HTR-8/SVneo (cell line): ENCODE measurements at regions not wholly inside any gene's neighbourhood (a gene's known extent, or its start where the extent isn't known, plus 50 kb on each side); places are given as distances from the start of the nearest gene placed in this dataset.

ENCODE experiments used
- DNase-seq: peaks from one replicate; pipeline ENCODE4 v3.0.0; 2011; ENCODE audit warnings: low spot score, mixed read lengths; ENCODE audit not compliant: insufficient read length
- FAIRE-seq: peaks from 2 replicates; lab custom pipeline; 2011; peaks lifted over from hg19 to GRCh38; lab: Jason Lieb, UNC

GRCh38 chr12:98431089-98431488 is 84.3 kb upstream of the TMPO start:
- DNase-seq (no peak), FAIRE-seq (no peak)

- FAIRE-seq (no peak), DNase-seq (no peak)
These were observed 78.2 kb upstream of the TMPO start for GRCh38 chr12:98437166-98437565.

- FAIRE-seq (no peak), DNase-seq (no peak)
These were observed 77.4 kb upstream of the TMPO start for GRCh38 chr12:98437806-98438595.

DNA sequence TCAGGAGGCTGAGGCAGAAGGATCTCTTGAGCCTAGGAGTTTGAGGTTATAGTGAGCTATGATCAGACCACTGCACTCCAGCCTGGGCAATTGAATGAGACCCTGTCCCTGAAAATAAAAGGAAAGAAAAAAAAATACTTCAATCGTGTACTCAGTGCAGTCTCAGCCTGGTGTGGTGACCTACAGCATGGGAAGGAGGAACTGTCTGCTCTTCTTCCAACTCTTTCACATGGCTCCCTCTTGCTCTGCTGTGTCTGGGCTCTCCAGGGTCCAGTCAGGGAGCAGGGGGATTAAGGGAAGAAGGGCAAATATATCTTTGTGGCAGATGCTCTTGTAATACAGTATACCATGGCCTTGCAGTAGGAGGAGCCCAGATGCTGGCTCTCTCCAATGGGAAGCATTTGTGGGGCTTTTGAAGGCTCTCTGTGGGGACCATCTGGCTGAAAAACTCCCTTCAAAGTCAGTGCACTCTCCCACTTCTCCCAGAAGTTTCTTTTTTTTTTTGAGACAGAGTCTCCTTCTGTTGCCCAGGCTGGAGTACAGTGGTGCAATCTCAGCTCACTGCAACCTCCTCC is 76.6 kb upstream of the TMPO start:
- no peak for DNase-seq

DNA sequence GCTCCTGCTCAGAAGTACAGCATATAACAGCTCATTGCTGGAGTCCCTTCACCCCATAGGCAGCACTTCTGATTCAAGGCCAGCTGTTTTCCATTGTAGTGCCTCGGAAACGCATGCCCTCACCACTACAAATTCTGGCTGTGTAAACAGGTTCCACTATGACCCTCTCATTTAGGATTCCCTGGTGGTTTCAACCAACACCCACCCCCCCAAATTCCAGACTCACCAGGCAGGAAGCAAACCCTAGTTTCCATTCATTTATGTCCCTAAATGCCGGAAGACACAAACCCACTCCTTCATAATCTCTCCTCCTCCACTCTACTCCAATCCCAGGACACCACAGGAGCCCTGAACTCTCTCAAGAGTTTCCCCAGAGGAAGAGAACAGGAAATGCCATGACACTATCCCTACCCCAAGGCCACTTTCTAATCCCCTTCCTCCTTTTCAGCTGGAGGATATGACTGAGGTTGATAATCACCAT is 75.9 kb upstream of the TMPO start:
- DNase-seq, result no peak
- no peak for FAIRE-seq

More for the DNA sequence above, 76.6 kb upstream of the TMPO start:
- no peak for FAIRE-seq

GRCh38 chr12:98439981-98440581 is 75.3 kb upstream of the TMPO start:
- DNase-seq (peak; percentile 73), FAIRE-seq (no peak)

DNA sequence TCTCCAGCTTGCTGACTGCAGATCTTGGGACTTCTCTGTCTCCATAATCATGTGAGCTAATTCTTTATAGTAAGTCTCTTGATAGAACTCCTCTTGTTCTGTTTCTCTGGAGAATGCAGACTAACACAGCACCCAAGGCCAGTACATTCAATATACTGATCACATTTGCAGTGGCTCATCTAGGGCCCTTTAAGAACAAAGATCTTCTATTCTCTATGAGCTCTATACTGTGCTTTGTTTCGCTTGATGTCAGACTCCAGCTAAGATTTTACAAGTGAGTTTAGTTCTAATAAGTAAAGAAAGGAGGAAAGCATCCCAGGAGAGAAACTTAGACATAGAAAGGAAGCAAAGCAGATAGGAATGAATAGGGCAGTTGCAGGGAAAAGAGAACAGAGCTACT is 69.3 kb upstream of the TMPO start:
- DNase-seq, result no peak
- no peak for FAIRE-seq

DNA sequence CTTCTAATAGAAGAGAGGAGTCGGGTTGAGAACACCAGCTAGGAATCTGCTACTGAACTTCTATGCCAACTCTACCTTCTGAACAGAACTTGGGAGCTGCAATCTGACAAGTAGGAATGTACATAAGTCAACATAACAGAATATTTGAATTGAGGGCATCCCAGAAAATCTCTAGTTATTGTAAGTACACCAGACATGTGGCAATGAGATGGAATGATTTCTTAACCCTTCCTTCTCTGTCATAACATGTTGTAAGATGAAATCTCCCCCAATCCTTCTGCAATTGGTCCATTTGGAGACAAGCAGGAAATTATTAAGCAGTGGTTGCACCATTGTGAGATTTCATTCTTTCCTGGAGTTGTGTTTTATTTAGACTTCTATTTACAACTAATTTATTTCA is 68.7 kb upstream of the TMPO start:
- FAIRE-seq (no peak), DNase-seq (no peak)

DNA sequence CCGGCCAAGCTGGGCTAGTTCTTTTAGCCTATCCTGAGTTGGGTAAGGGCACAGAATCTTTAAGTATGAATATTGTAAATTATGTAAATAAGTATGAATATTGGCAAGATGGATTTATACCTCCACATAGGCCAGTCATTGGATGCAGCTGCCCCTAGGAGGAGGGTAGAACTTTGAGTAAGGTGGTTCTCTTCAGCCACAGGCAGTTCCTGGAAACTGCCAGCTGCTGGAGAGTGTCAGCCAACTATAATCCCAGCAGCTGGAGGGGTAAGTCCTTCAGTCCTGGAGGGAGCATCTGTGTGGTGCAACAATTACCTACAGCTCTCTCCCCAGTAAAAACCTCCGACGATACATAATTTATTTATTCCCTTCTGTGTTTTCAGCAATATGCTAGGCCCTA is 65.8 kb upstream of the TMPO start:
- no peak for DNase-seq
- no peak for FAIRE-seq

GRCh38 chr12:98453070-98453469 is 62.3 kb upstream of the TMPO start:
- FAIRE-seq (no peak), DNase-seq (no peak)

DNA sequence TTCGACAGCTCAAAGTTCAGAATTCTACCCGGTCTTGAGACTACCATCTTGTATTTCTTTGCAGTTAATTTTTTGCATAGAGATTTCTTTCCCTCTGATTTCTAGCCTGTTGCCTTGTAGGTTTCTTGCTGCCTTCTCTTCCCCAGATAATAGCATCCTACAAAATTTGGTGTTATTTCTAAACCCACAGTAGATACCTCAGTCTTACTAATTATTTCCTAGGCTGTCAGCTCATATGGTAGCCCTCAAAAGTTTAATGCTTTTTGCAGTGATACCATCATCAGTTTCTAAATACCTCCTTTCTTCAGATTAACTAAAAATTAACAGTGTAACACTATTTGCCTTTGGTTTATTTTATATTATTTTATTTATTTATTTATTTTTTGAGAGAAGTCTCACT is 61.9 kb upstream of the TMPO start:
- FAIRE-seq (no peak), DNase-seq (no peak)

DNA sequence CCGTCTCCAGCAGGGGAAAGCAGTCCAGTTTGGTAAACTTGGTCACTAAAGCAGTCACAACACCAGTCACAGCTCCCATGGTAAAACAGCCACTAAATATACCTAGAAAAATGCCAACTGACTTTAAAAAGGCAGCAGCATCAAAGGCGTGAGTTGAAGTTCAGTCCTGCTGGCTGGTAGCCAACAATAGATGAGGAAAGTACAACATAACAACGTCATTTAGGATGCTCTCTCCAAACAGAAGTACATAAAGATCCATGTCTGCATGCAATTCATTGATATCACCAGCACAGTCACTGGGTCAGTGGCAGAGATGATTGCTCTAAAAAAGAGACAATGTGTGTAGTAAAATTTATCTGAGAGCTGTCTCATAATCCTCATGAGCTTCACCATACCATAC is 59.3 kb upstream of the TMPO start:
- DNase-seq, result no peak
- FAIRE-seq, result no peak

DNA sequence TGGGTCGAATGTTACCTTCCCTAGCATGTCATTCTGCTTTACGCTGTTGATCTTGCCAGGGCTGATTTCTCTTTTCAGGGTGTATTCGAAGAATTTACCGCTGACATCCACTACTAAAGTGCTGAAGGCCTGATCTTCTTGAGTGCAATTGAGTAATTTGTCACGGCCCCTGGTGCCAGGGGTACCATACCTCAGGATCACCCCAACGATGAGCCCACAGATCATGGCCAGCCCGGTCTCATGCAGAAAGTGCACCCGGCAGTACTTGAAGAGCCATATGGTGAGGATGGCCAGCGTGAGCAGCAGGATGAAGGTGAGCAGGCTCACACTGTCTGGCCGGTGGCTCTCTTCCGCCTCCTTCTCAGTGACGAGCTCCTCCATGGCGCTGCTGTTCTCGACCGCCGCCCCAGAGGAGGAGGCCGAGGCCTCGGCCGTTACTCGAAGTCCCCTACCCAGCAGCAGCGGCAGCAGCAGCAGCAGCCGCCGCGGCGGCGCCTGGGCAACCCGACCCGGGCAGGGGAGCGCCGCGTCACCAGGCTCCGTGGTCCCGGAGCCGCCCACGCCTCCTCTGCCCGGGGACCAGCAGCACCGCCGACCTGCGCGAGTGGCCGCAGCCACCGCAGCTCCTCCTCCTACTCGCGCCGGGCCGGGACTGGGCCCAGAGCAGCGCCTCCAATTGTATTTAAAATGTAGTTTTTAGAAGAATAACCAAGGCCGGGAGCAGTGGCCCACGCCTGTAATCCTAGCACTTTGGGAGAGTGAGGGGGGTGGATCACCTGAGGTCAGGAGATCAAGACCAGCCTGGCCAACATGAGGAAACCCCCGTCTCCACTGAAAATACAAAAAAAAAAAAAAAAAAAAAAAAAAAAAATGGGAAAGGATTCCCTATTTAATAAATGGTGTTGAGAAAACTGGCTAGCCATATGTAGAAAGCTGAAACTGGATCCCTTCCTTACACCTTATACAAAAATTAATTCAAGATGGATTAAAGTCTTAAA is 58.5 kb upstream of the TMPO start:
- DNase-seq (peak; percentile 44), FAIRE-seq (peak; percentile 55)

DNA sequence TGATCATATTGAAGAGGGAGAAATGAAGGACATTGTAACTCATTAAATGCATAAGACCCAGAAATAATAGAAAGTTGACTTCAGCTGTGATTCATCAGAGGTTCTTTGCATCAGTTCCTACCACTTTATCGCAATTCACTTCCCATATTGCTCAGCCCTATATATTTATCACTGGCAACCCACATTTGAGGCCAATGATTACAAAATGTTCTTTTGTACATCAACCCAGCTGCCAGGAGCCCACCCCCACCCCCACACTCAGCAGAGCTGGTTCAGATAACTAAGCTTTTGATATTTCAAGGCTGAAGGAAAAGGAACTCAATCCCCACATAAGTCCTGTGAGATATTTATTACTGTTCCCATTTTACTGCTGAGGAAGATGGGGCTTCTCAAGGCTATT is 51.2 kb upstream of the TMPO start:
- no peak for DNase-seq
- FAIRE-seq, result no peak

GRCh38 chr12:98465505-98465904 is 49.9 kb upstream of the TMPO start:
- FAIRE-seq (no peak), DNase-seq (no peak)
